ENCODE measurements at regions not wholly inside any gene's neighbourhood (a gene's known extent, or its start where the extent isn't known, plus 50 kb on each side); places are given as distances from the start of the nearest gene placed in this dataset.

- Histone ChIP-seq H3K27ac (no peak overlapping the region), H3K27me3 (replicated peaks) (no peaks in the 10 kb centered on the region), H3K36me3 (replicated peaks) (no peaks in the 10 kb centered on the region), H3K4me3 (ENCODE audit: low read depth, low read length) (no peak overlapping the region)
- in situ Hi-C loops (cut with HindIII; ENCODE audit: low pct_ligation_motif_present, low sequenced_read_pairs): no loop called here
- TF ChIP-seq CTCF (IDR thresholded peaks at IDR 0.05; ENCODE audit: low read depth, low read length, missing control alignments): no peak
- no peak for DNase-seq
Observed at GRCh38 chr2:104240984-104241383, 612.9 kb upstream of the POU3F3 start.

- in situ Hi-C loops (cut with HindIII; ENCODE audit: low pct_ligation_motif_present, low sequenced_read_pairs): no loop called here
- no peak for TF ChIP-seq CTCF (IDR thresholded peaks at IDR 0.05; ENCODE audit: low read depth, low read length, missing control alignments)
Observed at GRCh38 chr2:104249629-104250028, 604.3 kb upstream of the POU3F3 start.

GRCh38 chr2:104250635-104251034 lies 603.3 kb upstream of the POU3F3 start:
- H3K4me3 ChIP-seq (ENCODE audit: low read depth, low read length): no peak overlapping the region
- H3K27ac ChIP-seq: no peak overlapping the region
- no peak for TF ChIP-seq CTCF (IDR thresholded peaks at IDR 0.05; ENCODE audit: low read depth, low read length, missing control alignments)
- no peaks in the 10 kb centered on the region for H3K36me3 ChIP-seq (replicated peaks)
- no peaks in the 10 kb centered on the region for H3K27me3 ChIP-seq (replicated peaks)
- no peak for DNase-seq
- in situ Hi-C loops (cut with HindIII; ENCODE audit: low pct_ligation_motif_present, low sequenced_read_pairs): no loop called here

More at GRCh38 chr2:104249629-104250028, 604.3 kb upstream of the POU3F3 start:
- no peaks in the 10 kb centered on the region for H3K36me3 ChIP-seq (replicated peaks)
- H3K27me3 ChIP-seq (replicated peaks): no peaks in the 10 kb centered on the region
- H3K4me3 ChIP-seq (ENCODE audit: low read depth, low read length): no peak overlapping the region
- no peak overlapping the region for H3K27ac ChIP-seq
- DNase-seq: no peak

GRCh38 chr2:104254017-104254416 lies 599.9 kb upstream of the POU3F3 start:
- Histone ChIP-seq H3K27me3 (replicated peaks) (no peaks in the 10 kb centered on the region), H3K4me3 (ENCODE audit: low read depth, low read length) (no peak overlapping the region), H3K36me3 (replicated peaks) (no peaks in the 10 kb centered on the region), H3K27ac (no peak overlapping the region)
- no peak for TF ChIP-seq CTCF (IDR thresholded peaks at IDR 0.05; ENCODE audit: low read depth, low read length, missing control alignments)
- no peak for DNase-seq
- in situ Hi-C loops (cut with HindIII; ENCODE audit: low pct_ligation_motif_present, low sequenced_read_pairs): no loop called here

GRCh38 chr2:104262714-104263113 lies 591.2 kb upstream of the POU3F3 start:
- Histone ChIP-seq H3K4me3 (ENCODE audit: low read depth, low read length) (no peak overlapping the region), H3K36me3 (replicated peaks) (no peaks in the 10 kb centered on the region), H3K27ac (no peak overlapping the region), H3K27me3 (replicated peaks) (no peaks in the 10 kb centered on the region)
- in situ Hi-C loops (cut with HindIII; ENCODE audit: low pct_ligation_motif_present, low sequenced_read_pairs): no loop called here
- no peak for DNase-seq
- no peak for TF ChIP-seq CTCF (IDR thresholded peaks at IDR 0.05; ENCODE audit: low read depth, low read length, missing control alignments)

- DNase-seq: no peak
- H3K4me3 ChIP-seq (ENCODE audit: low read depth, low read length): no peak overlapping the region
Observed at GRCh38 chr2:104279646-104280045, 574.3 kb upstream of the POU3F3 start.

More at GRCh38 chr2:104279646-104280045, 574.3 kb upstream of the POU3F3 start:
- Histone ChIP-seq H3K27ac (no peak overlapping the region), H3K27me3 (replicated peaks) (no peaks in the 10 kb centered on the region), H3K36me3 (replicated peaks) (no peaks in the 10 kb centered on the region)
- no peak for TF ChIP-seq CTCF (IDR thresholded peaks at IDR 0.05; ENCODE audit: low read depth, low read length, missing control alignments)
- in situ Hi-C loops (cut with HindIII; ENCODE audit: low pct_ligation_motif_present, low sequenced_read_pairs): no loop called here
